ENCODE measurements at regions not wholly inside any gene's neighbourhood (a gene's known extent, or its start where the extent isn't known, plus 50 kb on each side); places are given as distances from the start of the nearest gene placed in this dataset.
"Not testable (repeated sequence)": the region's sequence is repeated elsewhere in the genome, so short reads cannot be mapped to it uniquely, and the experiment has no call there.

- no peak for DNase-seq
These were observed 515.2 kb upstream of the BRINP1 start for GRCh38 chr9:119884438-119884837.

GRCh38 chr9:119881898-119882297 is 512.7 kb upstream of the BRINP1 start:
- no peak for DNase-seq

- DNase-seq: no peak
These were observed 511.1 kb upstream of the BRINP1 start for GRCh38 chr9:119880361-119880760.

GRCh38 chr9:119877306-119877705 is 508.1 kb upstream of the BRINP1 start:
- no peak for DNase-seq

- DNase-seq: no peak
These were observed 504.6 kb upstream of the BRINP1 start for GRCh38 chr9:119873877-119874276.

GRCh38 chr9:119870251-119870650 is 501.0 kb upstream of the BRINP1 start:
- not testable (repeated sequence) for DNase-seq

- no peak for DNase-seq
These were observed 499.5 kb upstream of the BRINP1 start for GRCh38 chr9:119868694-119869093.

GRCh38 chr9:119861842-119862241 is 492.6 kb upstream of the BRINP1 start:
- DNase-seq: no peak

- no peak for DNase-seq
These were observed 489.9 kb upstream of the BRINP1 start for GRCh38 chr9:119859128-119859527.

- DNase-seq: no peak
These were observed 483.9 kb upstream of the BRINP1 start for GRCh38 chr9:119853126-119853525.

GRCh38 chr9:119852390-119852789 is 483.2 kb upstream of the BRINP1 start:
- DNase-seq: no peak

- DNase-seq: no peak
These were observed 475.2 kb upstream of the BRINP1 start for GRCh38 chr9:119844431-119844830.

GRCh38 chr9:119841016-119841415 is 471.8 kb upstream of the BRINP1 start:
- no peak for DNase-seq

- DNase-seq: no peak
These were observed 470.7 kb upstream of the BRINP1 start for GRCh38 chr9:119839888-119840287.

- no peak for DNase-seq
These were observed 469.0 kb upstream of the BRINP1 start for GRCh38 chr9:119838210-119838609.

- DNase-seq: no peak
These were observed 466.8 kb upstream of the BRINP1 start for GRCh38 chr9:119836036-119836435.

GRCh38 chr9:119834064-119834620 is 464.9 kb upstream of the BRINP1 start:
- no peak for DNase-seq

GRCh38 chr9:119831309-119831708 is 462.1 kb upstream of the BRINP1 start:
- DNase-seq: no peak

- DNase-seq: no peak
These were observed 460.5 kb upstream of the BRINP1 start for GRCh38 chr9:119829748-119830147.

- no peak for DNase-seq
These were observed 460.0 kb upstream of the BRINP1 start for GRCh38 chr9:119829186-119829585.

- DNase-seq: no peak
These were observed 458.3 kb upstream of the BRINP1 start for GRCh38 chr9:119827526-119827925.

- DNase-seq: no peak
These were observed 457.9 kb upstream of the BRINP1 start for GRCh38 chr9:119827126-119827525.

- no peak for DNase-seq
These were observed 449.6 kb upstream of the BRINP1 start for GRCh38 chr9:119818726-119819435.

GRCh38 chr9:119810645-119811429 is 441.6 kb upstream of the BRINP1 start:
- DNase-seq: no peak

Data from bone marrow (tissue), 2 donors.